Activated naive CD8-positive, alpha-beta T cell (primary cell): ENCODE measurements at regions not wholly inside any gene's neighbourhood (a gene's known extent, or its start where the extent isn't known, plus 50 kb on each side); places are given as distances from the start of the nearest gene placed in this dataset.

Experiments
- H3K27ac Mint-ChIP-seq: one replicate; pipeline ENCODE4 v1.8.0; 2021; ENCODE audit warnings: mixed read lengths
- H3K27me3 Mint-ChIP-seq: one replicate; pipeline ENCODE4 v1.8.0; 2021; ENCODE audit warnings: mixed read lengths
- H3K36me3 Mint-ChIP-seq: one replicate; pipeline ENCODE4 v1.8.0; 2021; ENCODE audit warnings: mixed read lengths
- H3K4me1 Mint-ChIP-seq: one replicate; pipeline ENCODE4 v1.8.0; 2021; ENCODE audit warnings: low read depth, mixed read lengths
- H3K4me3 Mint-ChIP-seq: one replicate; pipeline ENCODE4 v1.8.0; 2021; ENCODE audit warnings: mild to moderate bottlenecking, mixed read lengths
- H3K9me3 Mint-ChIP-seq: one replicate; pipeline ENCODE4 v1.8.0; 2021; ENCODE audit warnings: low read depth, mixed read lengths

GRCh38 chr3:194931865-194932264 is 246.2 kb downstream of the FAM43A start:
- Mint-ChIP-seq H3K27ac (no peak overlapping the region), H3K9me3 (no peaks in the 10 kb centered on the region), H3K4me1 (no peaks in the 10 kb centered on the region), H3K4me3 (no peak overlapping the region), H3K36me3 (peaks cover 2% of the 10 kb centered on the region), H3K27me3 (peaks cover 8% of the 10 kb centered on the region)

GRCh38 chr3:194933465-194933864 is 247.8 kb downstream of the FAM43A start:
- no peak overlapping the region for H3K27ac Mint-ChIP-seq
- no peaks in the 10 kb centered on the region for H3K4me1 Mint-ChIP-seq
- peaks cover 4% of the 10 kb centered on the region for H3K27me3 Mint-ChIP-seq
- H3K36me3 Mint-ChIP-seq, result peaks cover 2% of the 10 kb centered on the region
- H3K4me3 Mint-ChIP-seq, result no peak overlapping the region
- H3K9me3 Mint-ChIP-seq, result no peaks in the 10 kb centered on the region

- Mint-ChIP-seq H3K9me3 (no peaks in the 10 kb centered on the region), H3K4me1 (no peaks in the 10 kb centered on the region), H3K36me3 (peaks cover 2% of the 10 kb centered on the region), H3K4me3 (no peak overlapping the region), H3K27me3 (peaks cover 4% of the 10 kb centered on the region), H3K27ac (no peak overlapping the region)
Observed at GRCh38 chr3:194935061-194935460, 249.4 kb downstream of the FAM43A start.

GRCh38 chr3:194935632-194936470 is 250.2 kb downstream of the FAM43A start:
- Mint-ChIP-seq H3K36me3 (peaks cover 2% of the 10 kb centered on the region), H3K27me3 (peaks cover 6% of the 10 kb centered on the region), H3K4me1 (no peaks in the 10 kb centered on the region), H3K27ac (no peak overlapping the region), H3K4me3 (no peak overlapping the region), H3K9me3 (no peaks in the 10 kb centered on the region)

- H3K27ac Mint-ChIP-seq, result no peak overlapping the region
- H3K4me1 Mint-ChIP-seq, result no peaks in the 10 kb centered on the region
- H3K4me3 Mint-ChIP-seq, result no peak overlapping the region
- peaks cover 7% of the 10 kb centered on the region for H3K27me3 Mint-ChIP-seq
- H3K36me3 Mint-ChIP-seq, result no peaks in the 10 kb centered on the region
- no peaks in the 10 kb centered on the region for H3K9me3 Mint-ChIP-seq
Observed at GRCh38 chr3:194936659-194937058, 251.0 kb downstream of the FAM43A start.

- Mint-ChIP-seq H3K27me3 (peaks cover 7% of the 10 kb centered on the region), H3K27ac (no peak overlapping the region), H3K4me1 (no peaks in the 10 kb centered on the region)
Observed at GRCh38 chr3:194937144-194937543, 251.5 kb downstream of the FAM43A start.

GRCh38 chr3:194937882-194938321 is 252.2 kb downstream of the FAM43A start:
- H3K9me3 Mint-ChIP-seq, result no peaks in the 10 kb centered on the region
- no peak overlapping the region for H3K27ac Mint-ChIP-seq
- H3K4me3 Mint-ChIP-seq, result no peak overlapping the region
- no peaks in the 10 kb centered on the region for H3K36me3 Mint-ChIP-seq
- peaks cover 7% of the 10 kb centered on the region for H3K27me3 Mint-ChIP-seq
- no peaks in the 10 kb centered on the region for H3K4me1 Mint-ChIP-seq

More at GRCh38 chr3:194937144-194937543, 251.5 kb downstream of the FAM43A start:
- Mint-ChIP-seq H3K36me3 (no peaks in the 10 kb centered on the region), H3K4me3 (no peak overlapping the region), H3K9me3 (no peaks in the 10 kb centered on the region)

GRCh38 chr3:194938845-194939531 is 253.3 kb downstream of the FAM43A start:
- Mint-ChIP-seq H3K36me3 (no peaks in the 10 kb centered on the region), H3K4me1 (no peaks in the 10 kb centered on the region), H3K27ac (no peak overlapping the region), H3K27me3 (peaks cover 7% of the 10 kb centered on the region), H3K4me3 (no peak overlapping the region), H3K9me3 (no peaks in the 10 kb centered on the region)

GRCh38 chr3:194939532-194939909 is 253.8 kb downstream of the FAM43A start:
- Mint-ChIP-seq H3K36me3 (no peaks in the 10 kb centered on the region), H3K27ac (no peak overlapping the region), H3K4me3 (no peak overlapping the region), H3K9me3 (no peaks in the 10 kb centered on the region), H3K27me3 (peaks cover 7% of the 10 kb centered on the region), H3K4me1 (no peaks in the 10 kb centered on the region)

- Mint-ChIP-seq H3K4me3 (no peak overlapping the region), H3K27ac (no peak overlapping the region), H3K36me3 (no peaks in the 10 kb centered on the region), H3K9me3 (no peaks in the 10 kb centered on the region), H3K27me3 (peaks cover 7% of the 10 kb centered on the region), H3K4me1 (no peaks in the 10 kb centered on the region)
Observed at GRCh38 chr3:194939949-194940770, 254.5 kb downstream of the FAM43A start.

- H3K36me3 Mint-ChIP-seq, result no peaks in the 10 kb centered on the region
- H3K4me1 Mint-ChIP-seq, result no peaks in the 10 kb centered on the region
- H3K27ac Mint-ChIP-seq, result no peak overlapping the region
- no peak overlapping the region for H3K4me3 Mint-ChIP-seq
- no peaks in the 10 kb centered on the region for H3K9me3 Mint-ChIP-seq
- peaks cover 7% of the 10 kb centered on the region for H3K27me3 Mint-ChIP-seq
Observed at GRCh38 chr3:194941360-194941955, 255.8 kb downstream of the FAM43A start.

GRCh38 chr3:194941956-194942511 is 256.4 kb downstream of the FAM43A start:
- Mint-ChIP-seq H3K36me3 (no peaks in the 10 kb centered on the region), H3K4me1 (no peaks in the 10 kb centered on the region), H3K4me3 (no peak overlapping the region), H3K9me3 (no peaks in the 10 kb centered on the region), H3K27me3 (peaks cover 7% of the 10 kb centered on the region), H3K27ac (no peak overlapping the region)

GRCh38 chr3:194944526-194944925 is 258.8 kb downstream of the FAM43A start:
- H3K27ac Mint-ChIP-seq, result no peak overlapping the region
- no peaks in the 10 kb centered on the region for H3K9me3 Mint-ChIP-seq
- H3K4me1 Mint-ChIP-seq, result no peaks in the 10 kb centered on the region
- H3K36me3 Mint-ChIP-seq, result peaks cover 2% of the 10 kb centered on the region
- no peak overlapping the region for H3K4me3 Mint-ChIP-seq
- peaks cover 7% of the 10 kb centered on the region for H3K27me3 Mint-ChIP-seq

GRCh38 chr3:194945508-194945907 is 259.8 kb downstream of the FAM43A start:
- peaks cover 2% of the 10 kb centered on the region for H3K36me3 Mint-ChIP-seq
- H3K4me3 Mint-ChIP-seq, result no peak overlapping the region
- no peaks in the 10 kb centered on the region for H3K4me1 Mint-ChIP-seq
- peaks cover 7% of the 10 kb centered on the region for H3K27me3 Mint-ChIP-seq
- H3K9me3 Mint-ChIP-seq, result no peaks in the 10 kb centered on the region
- no peak overlapping the region for H3K27ac Mint-ChIP-seq
